NCI-H2081 treated with DMSO at 0.1 percent for 48 hours (cell line): ENCODE measurements at regions not wholly inside any gene's neighbourhood (a gene's known extent, or its start where the extent isn't known, plus 50 kb on each side); places are given as distances from the start of the nearest gene placed in this dataset.

ENCODE experiments used
- DNase-seq: peaks from one replicate; lab custom pipeline; 2025; lab: John Stamatoyannopoulos, UW

- no peak for DNase-seq
Measured at GRCh38 chr18:72601481-72601880, 57.3 kb upstream of the CBLN2 start.
